GM19043 (cell line): ENCODE measurements at regions not wholly inside any gene's neighbourhood (a gene's known extent, or its start where the extent isn't known, plus 50 kb on each side); places are given as distances from the start of the nearest gene placed in this dataset.
A peak's percentile ranks its signal among the peaks of the same experiment; 100 is the strongest.

ENCODE experiments used
- ATAC-seq: cut with Tn5 transposase; IDR thresholded peaks from one replicate; pipeline ENCODE4 v1.9.1; 2021; ENCODE audit warnings: low read depth; ENCODE audit not compliant: unreplicated experiment

- no peak for ATAC-seq
These were observed 167.0 kb upstream of the SASH1 start for GRCh38 chr6:148175550-148176188.

- ATAC-seq = no peak
These were observed 164.9 kb upstream of the SASH1 start for GRCh38 chr6:148177589-148178233.

GRCh38 chr6:148179786-148180185 lies 162.9 kb upstream of the SASH1 start:
- ATAC-seq = no peak

GRCh38 chr6:148182378-148182777 lies 160.3 kb upstream of the SASH1 start:
- ATAC-seq = no peak

GRCh38 chr6:148183776-148184175 lies 158.9 kb upstream of the SASH1 start:
- no peak for ATAC-seq

GRCh38 chr6:148186916-148187315 lies 155.7 kb upstream of the SASH1 start:
- ATAC-seq = no peak

GRCh38 chr6:148192310-148192709 lies 150.3 kb upstream of the SASH1 start:
- no peak for ATAC-seq

- ATAC-seq = no peak
These were observed 149.5 kb upstream of the SASH1 start for GRCh38 chr6:148193063-148193680.

GRCh38 chr6:148195511-148195910 lies 147.1 kb upstream of the SASH1 start:
- no peak for ATAC-seq

GRCh38 chr6:148199584-148199983 lies 143.1 kb upstream of the SASH1 start:
- ATAC-seq = no peak

- ATAC-seq = no peak
These were observed 142.3 kb upstream of the SASH1 start for GRCh38 chr6:148200293-148200692.

GRCh38 chr6:148200781-148201180 lies 141.9 kb upstream of the SASH1 start:
- ATAC-seq = no peak

- ATAC-seq = no peak
These were observed 139.2 kb upstream of the SASH1 start for GRCh38 chr6:148203281-148203925.

- ATAC-seq = peak; percentile 99
These were observed 138.7 kb upstream of the SASH1 start for GRCh38 chr6:148203970-148204369.

- ATAC-seq = no peak
These were observed 134.3 kb upstream of the SASH1 start for GRCh38 chr6:148208298-148208697.

GRCh38 chr6:148211777-148212324 lies 130.8 kb upstream of the SASH1 start:
- no peak for ATAC-seq

- ATAC-seq = no peak
These were observed 130.3 kb upstream of the SASH1 start for GRCh38 chr6:148212366-148212765.

- no peak for ATAC-seq
These were observed 129.3 kb upstream of the SASH1 start for GRCh38 chr6:148213366-148213765.

- no peak for ATAC-seq
These were observed 128.0 kb upstream of the SASH1 start for GRCh38 chr6:148214667-148215066.

GRCh38 chr6:148217051-148217450 lies 125.6 kb upstream of the SASH1 start:
- no peak for ATAC-seq

- no peak for ATAC-seq
These were observed 124.7 kb upstream of the SASH1 start for GRCh38 chr6:148217921-148218320.
